IMR-90 (cell line): ENCODE measurements at regions not wholly inside any gene's neighbourhood (a gene's known extent, or its start where the extent isn't known, plus 50 kb on each side); places are given as distances from the start of the nearest gene placed in this dataset.

ENCODE experiments used
- ATAC-seq: fragments of 200-7000 bp; cut with Tn5 transposase; 2 replicates; pipeline ENCODE4 v1.9.1; 2020; ENCODE audit warnings: low read depth, mild to moderate bottlenecking, moderate library complexity
- BruUV-seq: library from RNA; stranded (reverse); fragments of 400-500 nt; replicated peaks from 2 replicates; lab custom pipeline; 2021; lab: Mats Ljungman, UMichigan
- CTCF ChIA-PET: fragments of 300-600 bp; formaldehyde crosslinking; extraction: SDS; loops from one replicate; lab custom pipeline; 2021; ENCODE audit warnings: antibody characterized with exemption; lab: Yijun Ruan, JAX
- POLR2A ChIA-PET: fragments of 300-600 bp; sonication (Branson Sonifier 250); formaldehyde crosslinking; loops from one replicate; lab custom pipeline; 2022; ENCODE audit warnings: antibody characterized with exemption; ENCODE audit not compliant: unreplicated experiment; lab: Charles Lee
- DNase-seq: peaks from one replicate; pipeline ENCODE4 v3.0.0; 2013
- H2AFZ ChIP-seq: replicated peaks from 2 replicates; pipeline ENCODE3; 2013; ENCODE audit warnings: low read length, mild to moderate bottlenecking; ENCODE audit not compliant: poor library complexity
- H2AK5ac ChIP-seq: 2 replicates; pipeline ENCODE4 v1.6.1; 2013; ENCODE audit warnings: low read depth, low read length, inconsistent platforms
- H2AK9ac ChIP-seq: replicated peaks from 2 replicates; pipeline ENCODE3; 2013; ENCODE audit warnings: mild to moderate bottlenecking, low read depth, low read length, moderate library complexity; ENCODE audit not compliant: poor library complexity
- H2BK120ac ChIP-seq: 2 replicates; pipeline ENCODE4 v1.6.1; 2013; ENCODE audit warnings: low read depth, low read length, inconsistent platforms
- H2BK15ac ChIP-seq: 3 replicates; pipeline ENCODE4 v1.6.1; 2013; ENCODE audit warnings: low read depth, low read length, inconsistent platforms
- H2BK20ac ChIP-seq: 2 replicates; pipeline ENCODE4 v1.6.1; 2013; ENCODE audit warnings: low read depth, mild to moderate bottlenecking, inconsistent platforms, low read length, moderate library complexity
- H2BK5ac ChIP-seq: 2 replicates; pipeline ENCODE4 v1.6.1; 2013; ENCODE audit warnings: mild to moderate bottlenecking, low read depth, low read length, inconsistent platforms; ENCODE audit not compliant: poor library complexity, severe bottlenecking
- H3K14ac ChIP-seq: replicated peaks from 2 replicates; pipeline ENCODE4 v1.6.1; 2013; ENCODE audit warnings: low read depth, low read length, inconsistent platforms
- H3K18ac ChIP-seq: 2 replicates; pipeline ENCODE4 v1.6.1; 2013; ENCODE audit warnings: low read depth, low read length, control low read depth
- H3K23ac ChIP-seq: 2 replicates; pipeline ENCODE4 v1.6.1; 2013; ENCODE audit warnings: low read depth, low read length, inconsistent platforms
- H3K27ac ChIP-seq: 2 replicates; pipeline ENCODE4 v1.5.1; 2013; ENCODE audit warnings: mild to moderate bottlenecking, control low read depth, low read length; ENCODE audit not compliant: insufficient read depth
- H3K27me3 ChIP-seq: 2 replicates; pipeline ENCODE4 v1.6.1; 2013; ENCODE audit warnings: low read length; ENCODE audit not compliant: control insufficient read depth, insufficient read depth
- H3K36me3 ChIP-seq: 2 replicates; pipeline ENCODE4 v1.6.1; 2013; ENCODE audit warnings: low read length, mixed read lengths; ENCODE audit not compliant: control insufficient read depth, insufficient read depth
- H3K4ac ChIP-seq: 2 replicates; pipeline ENCODE4 v1.6.1; 2013; ENCODE audit warnings: low read depth, low read length, inconsistent platforms
- H3K4me1 ChIP-seq: 2 replicates; pipeline ENCODE4 v1.6.1; 2013; ENCODE audit warnings: low read length, mixed read lengths; ENCODE audit not compliant: control insufficient read depth, insufficient read depth
- H3K4me2 ChIP-seq: 2 replicates; pipeline ENCODE4 v1.6.1; 2013; ENCODE audit warnings: low read depth, mild to moderate bottlenecking, control low read depth, low read length, moderate library complexity
- H3K4me3 ChIP-seq: 2 replicates; pipeline ENCODE4 v1.5.1; 2013; ENCODE audit warnings: low read depth, mild to moderate bottlenecking, control low read depth, low read length, moderate library complexity; ENCODE audit not compliant: insufficient read depth
- H3K56ac ChIP-seq: 2 replicates; pipeline ENCODE4 v1.6.1; 2013; ENCODE audit warnings: low read length, inconsistent platforms; ENCODE audit not compliant: insufficient read depth; ENCODE audit errors: extremely low read depth
- H3K79me1 ChIP-seq, 2 experiments: 2 replicates each; pipeline ENCODE4 v1.6.1; 2013; ENCODE audit warnings: low read length in 2 of 2, inconsistent platforms in 1 of 2, low read depth in 1 of 2
- H3K9ac ChIP-seq: 2 replicates; pipeline ENCODE4 v1.6.1; 2013; ENCODE audit warnings: low read depth, low read length, control low read depth
- H3K9me1 ChIP-seq: 2 replicates; pipeline ENCODE4 v1.6.1; 2013; ENCODE audit warnings: low read length, inconsistent platforms; ENCODE audit not compliant: insufficient read depth
- H3K9me3 ChIP-seq: 2 replicates; pipeline ENCODE4 v1.6.1; 2013; ENCODE audit warnings: low read length; ENCODE audit not compliant: control insufficient read depth, insufficient read depth
- H4K20me1 ChIP-seq: 2 replicates; pipeline ENCODE4 v1.6.1; 2013; ENCODE audit warnings: low read length, inconsistent platforms; ENCODE audit not compliant: insufficient read depth
- H4K5ac ChIP-seq: 2 replicates; pipeline ENCODE4 v1.6.1; 2013; ENCODE audit warnings: mild to moderate bottlenecking, low read depth, low read length, control low read depth
- H4K8ac ChIP-seq, 2 experiments: 2 replicates each; pipeline ENCODE4 v1.6.1; 2013; ENCODE audit warnings: low read depth in 2 of 2, low read length in 2 of 2, control low read depth in 1 of 2, inconsistent platforms in 1 of 2
- H4K91ac ChIP-seq: 2 replicates; pipeline ENCODE4 v1.6.1; 2013; ENCODE audit warnings: low read depth, low read length, inconsistent platforms; ENCODE audit not compliant: insufficient read depth
- BHLHE40 ChIP-seq: fragments of 150-350 bp; IDR thresholded peaks from 2 replicates; pipeline ENCODE4 v1.6.1; 2016; ENCODE audit warnings: mild to moderate bottlenecking, low read depth, low read length
- CEBPB ChIP-seq: IDR thresholded peaks from 2 replicates; pipeline ENCODE4 v1.6.1; 2012; ENCODE audit warnings: low read depth, low read length, improper control_type of control experiment
- CHD1 ChIP-seq: IDR thresholded peaks from 2 replicates; pipeline ENCODE4 v1.6.1; 2012; ENCODE audit warnings: low read depth, low read length, improper control_type of control experiment
- CTCF ChIP-seq: conservative IDR thresholded peaks from 2 replicates; pipeline ENCODE4 v1.5.1; 2012; ENCODE audit warnings: mild to moderate bottlenecking, low read depth, low read length, improper control_type of control experiment
- ELK1 ChIP-seq: fragments of 150-350 bp; IDR thresholded peaks from 2 replicates; pipeline ENCODE4 v1.6.1; 2016; ENCODE audit warnings: low read depth, mild to moderate bottlenecking, low read length, moderate library complexity, borderline replicate concordance
- FOS ChIP-seq: fragments of 150-350 bp; IDR thresholded peaks from 2 replicates; pipeline ENCODE4 v1.6.1; 2016; ENCODE audit warnings: low read depth, low read length
- MAFK ChIP-seq: IDR thresholded peaks from 2 replicates; pipeline ENCODE4 v1.6.1; 2012; ENCODE audit warnings: low read depth, low read length, improper control_type of control experiment
- MAZ ChIP-seq: IDR thresholded peaks from 2 replicates; pipeline ENCODE4 v1.6.1; 2012; ENCODE audit warnings: low read depth, mild to moderate bottlenecking, low read length, improper control_type of control experiment, moderate library complexity, borderline replicate concordance
- MXI1 ChIP-seq: IDR thresholded peaks from 2 replicates; pipeline ENCODE4 v1.6.1; 2012; ENCODE audit warnings: low read depth, mild to moderate bottlenecking, low read length, moderate library complexity, borderline replicate concordance
- NFE2L2 ChIP-seq: fragments of 150-350 bp; IDR thresholded peaks from 2 replicates; pipeline ENCODE4 v1.6.1; 2016; ENCODE audit warnings: low read depth, mild to moderate bottlenecking, low read length
- POLR2A ChIP-seq: IDR thresholded peaks from 2 replicates; pipeline ENCODE4 v1.6.1; 2012; ENCODE audit warnings: mild to moderate bottlenecking, low read depth, low read length
- RAD21 ChIP-seq: IDR thresholded peaks from 2 replicates; pipeline ENCODE4 v1.6.1; 2012; ENCODE audit warnings: low read length, improper control_type of control experiment
- RCOR1 ChIP-seq: IDR thresholded peaks from 2 replicates; pipeline ENCODE4 v1.6.1; 2012; ENCODE audit warnings: mild to moderate bottlenecking, low read length, improper control_type of control experiment; ENCODE audit not compliant: insufficient replicate concordance
- RFX5 ChIP-seq: IDR thresholded peaks from 2 replicates; pipeline ENCODE4 v1.8.0; 2012; ENCODE audit warnings: low read depth, mild to moderate bottlenecking, low read length, moderate library complexity
- SMC3 ChIP-seq: fragments of 150-350 bp; IDR thresholded peaks from 2 replicates; pipeline ENCODE4 v1.6.1; 2016; ENCODE audit warnings: low read depth, mild to moderate bottlenecking, antibody characterized with exemption, low read length, moderate library complexity
- WGBS, 2 experiments: methylation state at CpG; one replicate each; pipeline versions ENCODE4 v1.1.5 to v1.1.7; 2013; ENCODE audit warnings: missing lambda C conversion rate in 2 of 2; ENCODE audit not compliant: insufficient read length in 1 of 2; ENCODE audit errors: extremely low coverage in 2 of 2; 5-methylcytosine and 5-hydroxymethylcytosine counted together
- dilution Hi-C: fragments of 300-500 bp; cut with HindIII; formaldehyde crosslinking; loops from one replicate; pipeline ENCODE4 v1.14.3; 2018; ENCODE audit warnings: low sequenced_read_pairs; ENCODE audit not compliant: unreplicated experiment
- in situ Hi-C: fragments of 300-500 bp; cut with MboI; formaldehyde crosslinking; loops from 3 replicates; pipeline ENCODE4 v1.14.3; 2019; ENCODE audit warnings: low sequenced_read_pairs, inconsistent platforms, mixed read lengths
- intact Hi-C: fragments of 100-400 bp; cut with micrococcal nuclease; formaldehyde crosslinking; loops from 2 replicates; pipeline ENCODE4 v1.10.0; 2022
- TF ChIP-seq, protein P1 (sequence below): fragments of 150-350 bp; IDR thresholded peaks from 2 replicates; pipeline ENCODE4 v1.6.1; 2017; ENCODE audit warnings: mild to moderate bottlenecking, antibody characterized with exemption, low read length, low read depth

DNA sequence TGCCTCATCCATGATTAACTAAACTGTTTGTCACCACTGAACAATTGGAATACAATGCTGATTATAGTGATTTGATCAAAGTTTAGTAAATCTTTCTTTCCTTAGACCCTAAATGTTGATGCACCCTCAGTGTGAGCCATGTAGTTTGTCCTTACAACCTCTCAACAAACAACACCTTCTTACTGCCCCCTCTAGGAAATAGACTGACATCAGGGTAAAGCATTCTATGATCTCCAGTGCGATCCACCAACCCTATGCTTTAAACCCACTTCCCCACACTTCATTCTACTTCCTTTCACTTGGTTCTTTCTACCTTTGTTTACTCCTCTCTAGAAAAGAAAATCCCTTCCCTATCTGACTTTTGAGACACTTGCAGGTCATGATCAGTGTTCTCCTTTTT is 1842.5 kb upstream of the PRR20A start:
- dilution Hi-C loops, result no loop called here
- H2AFZ ChIP-seq, result no peak overlapping the region
- no peak overlapping the region for H3K27ac ChIP-seq
- no peak overlapping the region for H3K23ac ChIP-seq
- H3K9me1 ChIP-seq, result no peaks in the 10 kb centered on the region
- H2BK5ac ChIP-seq, result no peak overlapping the region
- no peak overlapping the region for H3K4ac ChIP-seq
- BruUV-seq, result no TSS peak
- in situ Hi-C loops, result no loop called here
- H3K14ac ChIP-seq, result no peak overlapping the region
- H3K9me3 ChIP-seq, result peaks cover 7% of the 10 kb centered on the region
- H3K18ac ChIP-seq, result no peak overlapping the region
- no peak overlapping the region for H4K91ac ChIP-seq
- no peak overlapping the region for H4K8ac ChIP-seq
- H2BK120ac ChIP-seq, result no peak overlapping the region
- H3K56ac ChIP-seq, result no peak overlapping the region
- no peak overlapping the region for H2BK15ac ChIP-seq
- CTCF ChIA-PET, result no interaction called here
- WGBS, 2 experiments, result 80% methylated on average over 1 of the region's 1 CpG; no CpG with 5 or more reads in 1 of the 2 experiments
- no peak overlapping the region for H4K5ac ChIP-seq
- no peaks in the 10 kb centered on the region for H4K20me1 ChIP-seq
- no peak overlapping the region for H2BK20ac ChIP-seq
- no peak overlapping the region for H2AK5ac ChIP-seq
- H3K36me3 ChIP-seq, result no peaks in the 10 kb centered on the region
- TF ChIP-seq SMC3 (no peak), MAFK (no peak), NFE2L2 (no peak), CHD1 (no peak), RFX5 (no peak), BHLHE40 (no peak), RCOR1 (no peak), CEBPB (no peak), CTCF (no peak), MXI1 (no peak), RAD21 (no peak), FOS (no peak), POLR2A (no peak), ELK1 (no peak), MAZ (no peak)
- TF ChIP-seq, protein P1, sequence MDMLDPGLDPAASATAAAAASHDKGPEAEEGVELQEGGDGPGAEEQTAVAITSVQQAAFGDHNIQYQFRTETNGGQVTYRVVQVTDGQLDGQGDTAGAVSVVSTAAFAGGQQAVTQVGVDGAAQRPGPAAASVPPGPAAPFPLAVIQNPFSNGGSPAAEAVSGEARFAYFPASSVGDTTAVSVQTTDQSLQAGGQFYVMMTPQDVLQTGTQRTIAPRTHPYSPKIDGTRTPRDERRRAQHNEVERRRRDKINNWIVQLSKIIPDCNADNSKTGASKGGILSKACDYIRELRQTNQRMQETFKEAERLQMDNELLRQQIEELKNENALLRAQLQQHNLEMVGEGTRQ, result no peak
- H3K9ac ChIP-seq, result no peak overlapping the region
- H3K27me3 ChIP-seq, result no peaks in the 10 kb centered on the region
- no peak overlapping the region for H3K4me2 ChIP-seq
- intact Hi-C loops, result no loop called here
- H3K4me3 ChIP-seq, result no peak overlapping the region
- POLR2A ChIA-PET, result no interaction called here
- H3K79me1 ChIP-seq, result no peaks in the 10 kb centered on the region
- ATAC-seq (no peak), DNase-seq (no peak)
- no peaks in the 10 kb centered on the region for H3K4me1 ChIP-seq
- H2AK9ac ChIP-seq, result no peak overlapping the region
